Common myeloid progenitor, CD34-positive (primary cell): ENCODE measurements at regions not wholly inside any gene's neighbourhood (a gene's known extent, or its start where the extent isn't known, plus 50 kb on each side); places are given as distances from the start of the nearest gene placed in this dataset.

Source experiments
- CTCF ChIA-PET: fragments of 350-600 bp; sonication (Branson Sonifier 250); formaldehyde crosslinking; loops from one replicate; lab custom pipeline; 2021; ENCODE audit warnings: antibody characterized with exemption; lab: Charles Lee
- POLR2A ChIA-PET: fragments of 350-600 bp; sonication (Branson Sonifier 250); formaldehyde crosslinking; loops from one replicate; lab custom pipeline; 2021; ENCODE audit warnings: antibody characterized with exemption; lab: Charles Lee
- DNase-seq, 3 donors: peaks; one replicate each; pipeline versions ENCODE4 v3.0.0 to v3.0.0-alpha.2; 2013
- H3K27ac ChIP-seq, 2 experiments: 1 replicate in 1 of 2; 2 replicates in 1 of 2; pipeline ENCODE4 v1.7.0; 2013; ENCODE audit warnings: inconsistent platforms in 2 of 2, low read length in 2 of 2, mild to moderate bottlenecking in 2 of 2, low read depth in 1 of 2, moderate library complexity in 1 of 2; ENCODE audit not compliant: severe bottlenecking in 2 of 2, insufficient read depth in 1 of 2, poor library complexity in 1 of 2
- H3K27me3 ChIP-seq, 5 experiments: replicated peaks in 2 of 5; 1 replicate in 3 of 5; 2 replicates in 2 of 5; pipeline versions ENCODE4 v1.6.1 to v1.7.0; 2013; ENCODE audit warnings: low read length in 4 of 5, mild to moderate bottlenecking in 2 of 5, moderate library complexity in 2 of 5, inconsistent platforms in 1 of 5; ENCODE audit not compliant: insufficient read depth in 5 of 5, control insufficient read depth in 4 of 5
- H3K36me3 ChIP-seq, 4 experiments: 1 replicate in 2 of 4; 2 replicates in 2 of 4; pipeline versions ENCODE4 v1.6.1 to v1.7.0; 2013; ENCODE audit warnings: low read length in 3 of 4, control low read depth in 1 of 4, mild to moderate bottlenecking in 1 of 4; ENCODE audit not compliant: control insufficient read depth in 4 of 4, insufficient read depth in 4 of 4
- H3K4me1 ChIP-seq, 4 experiments: 1 replicate in 3 of 4; 2 replicates in 1 of 4; pipeline versions ENCODE4 v1.6.1 to v1.7.1; 2013; ENCODE audit warnings: low read length in 3 of 4, mild to moderate bottlenecking in 3 of 4, control low read depth in 1 of 4, inconsistent platforms in 1 of 4, moderate library complexity in 1 of 4; ENCODE audit not compliant: control insufficient read depth in 4 of 4, insufficient read depth in 4 of 4; ENCODE audit errors: control extremely low read depth in 1 of 4
- H3K4me3 ChIP-seq, 7 experiments: 1 replicate in 4 of 7; 2 replicates in 3 of 7; pipeline versions ENCODE4 v1.5.1 to v1.7.0; 2013; ENCODE audit warnings: mild to moderate bottlenecking in 7 of 7, low read length in 6 of 7, moderate library complexity in 6 of 7, inconsistent platforms in 2 of 7, low read depth in 2 of 7, control low read depth in 1 of 7; ENCODE audit not compliant: insufficient read depth in 4 of 7, control insufficient read depth in 1 of 7; ENCODE audit errors: extremely low read depth in 1 of 7
- H3K9me3 ChIP-seq, 5 experiments: 1 replicate in 4 of 5; 2 replicates in 1 of 5; pipeline versions ENCODE4 v1.6.1 to v1.7.1; 2013; ENCODE audit warnings: low read length in 4 of 5, mild to moderate bottlenecking in 2 of 5, inconsistent platforms in 1 of 5, low read depth in 1 of 5, moderate library complexity in 1 of 5; ENCODE audit not compliant: control insufficient read depth in 4 of 5, insufficient read depth in 2 of 5; ENCODE audit errors: control extremely low read depth in 1 of 5
- WGBS: methylation state at CpG from one replicate; pipeline ENCODE4 v1.1.5; 2013; ENCODE audit not compliant: insufficient coverage; 5-methylcytosine and 5-hydroxymethylcytosine counted together

GRCh38 chr10:2982146-2982545, 85.2 kb upstream of the PFKP start:
- Histone ChIP-seq H3K27me3 (peaks cover 0 to 9% (median 7%) of the 10 kb centered on the region in 5 experiments), H3K4me3 (no peak overlapping the region), H3K36me3 (no peaks in the 10 kb centered on the region), H3K27ac (no peak overlapping the region), H3K9me3 (no peaks in the 10 kb centered on the region), H3K4me1 (peaks cover 0 to 14% (median 5%) of the 10 kb centered on the region in 4 experiments)
- no peak for DNase-seq
- WGBS = 76% methylated on average over 5 of the region's 7 CpGs
- POLR2A ChIA-PET = interaction anchor here (0.6 kb wide), 1 partner anchor 147 kb away, joined by 3 read pairs; no protein-coding TSS in a partner anchor
- CTCF ChIA-PET = interaction anchor here (0.6 to 1.2 kb wide), 3 partner anchors 30 to 142 kb away, joined by 3 read pairs; no protein-coding TSS in a partner anchor

DNA sequence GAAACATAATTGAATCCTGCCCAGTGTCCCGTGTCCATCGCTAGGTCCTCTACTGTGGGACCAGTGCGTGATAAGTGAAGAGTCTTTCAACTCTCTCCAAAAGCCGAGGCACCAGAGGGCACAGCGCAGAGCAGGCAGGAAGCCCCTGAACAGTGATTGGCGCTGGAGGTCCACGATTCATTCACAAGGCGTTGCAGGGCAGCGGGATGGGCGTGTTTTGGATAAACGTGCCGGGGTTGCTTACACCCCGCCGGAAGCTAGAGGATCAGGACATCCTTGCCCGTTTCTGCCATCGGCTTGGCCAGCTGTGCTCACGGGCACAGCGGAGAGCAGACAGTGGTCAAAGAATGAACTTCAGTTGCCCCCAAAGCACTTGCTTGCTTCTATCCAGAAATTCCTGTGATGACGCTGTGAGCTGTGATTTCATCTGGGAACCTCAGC, 86.0 kb upstream of the PFKP start:
- no peak overlapping the region for H3K27ac ChIP-seq
- WGBS = 92% methylated on average over 19 of the region's 19 CpGs
- H3K4me3 ChIP-seq = no peak overlapping the region

GRCh38 chr10:2980791-2981360, 86.5 kb upstream of the PFKP start:
- H3K27me3 ChIP-seq = peaks cover 0 to 8% (median 7%) of the 10 kb centered on the region in 5 experiments
- H3K9me3 ChIP-seq = no peaks in the 10 kb centered on the region
- H3K4me3 ChIP-seq = no peak overlapping the region
- DNase-seq = no peak
- no peaks in the 10 kb centered on the region for H3K36me3 ChIP-seq
- ChIA-PET POLR2A (no interaction called here), CTCF (interaction anchor here (1.2 kb wide), 1 partner anchor 141 kb away, joined by 3 read pairs; no protein-coding TSS in a partner anchor)
- peaks cover 0 to 4% (median 1%) of the 10 kb centered on the region in 4 experiments for H3K4me1 ChIP-seq
- WGBS = 84% methylated on average over 6 of the region's 10 CpGs
- no peak overlapping the region for H3K27ac ChIP-seq

More for the DNA sequence above, 86.0 kb upstream of the PFKP start:
- Histone ChIP-seq H3K9me3 (no peaks in the 10 kb centered on the region), H3K36me3 (no peaks in the 10 kb centered on the region), H3K27me3 (peaks cover 0 to 9% (median 7%) of the 10 kb centered on the region in 5 experiments), H3K4me1 (peaks cover 0 to 9% (median 4%) of the 10 kb centered on the region in 4 experiments)
- POLR2A ChIA-PET = no interaction called here
- CTCF ChIA-PET = interaction anchor here (1.1 to 1.2 kb wide), 2 partner anchors 38 to 141 kb away, joined by 3 read pairs; no protein-coding TSS in a partner anchor
- DNase-seq = no peak

GRCh38 chr10:2980116-2980515, 87.2 kb upstream of the PFKP start:
- H3K4me3 ChIP-seq = no peak overlapping the region
- DNase-seq = no peak
- ChIA-PET POLR2A (no interaction called here), CTCF (no interaction called here)
- H3K27me3 ChIP-seq = peaks cover 0 to 2% (median under 1%) of the 10 kb centered on the region in 5 experiments
- no peaks in the 10 kb centered on the region for H3K36me3 ChIP-seq
- no peaks in the 10 kb centered on the region for H3K9me3 ChIP-seq
- no peak overlapping the region for H3K27ac ChIP-seq
- H3K4me1 ChIP-seq = peaks cover 0 to 3% (median 0%) of the 10 kb centered on the region in 4 experiments
- 84% methylated on average over 3 of the region's 5 CpGs for WGBS

- Histone ChIP-seq H3K27me3 (no peaks in the 10 kb centered on the region), H3K36me3 (no peaks in the 10 kb centered on the region), H3K9me3 (no peaks in the 10 kb centered on the region), H3K4me3 (no peak overlapping the region), H3K27ac (no peak overlapping the region), H3K4me1 (peaks cover 0 to 3% (median 0%) of the 10 kb centered on the region in 4 experiments)
- WGBS = 90% methylated on average over 7 of the region's 8 CpGs
- ChIA-PET POLR2A (no interaction called here), CTCF (no interaction called here)
- DNase-seq = no peak
Measured at GRCh38 chr10:2979306-2979705, 88.0 kb upstream of the PFKP start.

- 95% methylated on average over 8 of the region's 8 CpGs for WGBS
- POLR2A ChIA-PET = no interaction called here
- CTCF ChIA-PET = interaction anchor here (0.9 to 1.6 kb wide), 3 partner anchors 11 to 142 kb away, joined by 3 to 4 read pairs (median 4); no protein-coding TSS in a partner anchor
- no peak for DNase-seq
- Histone ChIP-seq H3K27ac (no peak overlapping the region), H3K4me1 (peaks cover 0 to 3% (median 0%) of the 10 kb centered on the region in 4 experiments), H3K9me3 (no peaks in the 10 kb centered on the region), H3K27me3 (no peaks in the 10 kb centered on the region), H3K4me3 (no peak overlapping the region), H3K36me3 (no peaks in the 10 kb centered on the region)
Measured at GRCh38 chr10:2978574-2979273, 88.6 kb upstream of the PFKP start.
